NCI-H345 (cell line): ENCODE measurements at regions not wholly inside any gene's neighbourhood (a gene's known extent, or its start where the extent isn't known, plus 50 kb on each side); places are given as distances from the start of the nearest gene placed in this dataset.

Source experiments
- DNase-seq: peaks from one replicate; lab custom pipeline; 2025; lab: John Stamatoyannopoulos, UW

DNA sequence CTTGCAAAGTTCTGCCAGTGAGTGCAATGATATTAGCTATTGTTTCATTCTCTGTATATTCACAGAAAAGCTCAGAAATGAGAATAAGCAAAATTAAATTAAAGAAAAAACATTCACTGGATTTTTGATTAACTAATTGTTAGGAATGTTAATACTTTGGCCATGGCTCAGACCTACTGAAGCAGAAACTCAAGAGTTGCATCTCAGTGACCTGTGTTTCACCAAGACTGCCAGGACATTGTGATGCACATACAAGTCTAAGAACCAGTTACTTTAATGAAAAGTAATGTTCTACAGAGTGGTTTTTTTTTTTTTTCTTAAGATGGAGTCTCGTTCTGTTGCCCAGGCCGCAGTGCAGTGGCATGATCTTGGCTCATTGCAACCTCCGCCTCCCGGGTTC lies 464.9 kb upstream of the NMUR2 start:
- DNase-seq: no peak

DNA sequence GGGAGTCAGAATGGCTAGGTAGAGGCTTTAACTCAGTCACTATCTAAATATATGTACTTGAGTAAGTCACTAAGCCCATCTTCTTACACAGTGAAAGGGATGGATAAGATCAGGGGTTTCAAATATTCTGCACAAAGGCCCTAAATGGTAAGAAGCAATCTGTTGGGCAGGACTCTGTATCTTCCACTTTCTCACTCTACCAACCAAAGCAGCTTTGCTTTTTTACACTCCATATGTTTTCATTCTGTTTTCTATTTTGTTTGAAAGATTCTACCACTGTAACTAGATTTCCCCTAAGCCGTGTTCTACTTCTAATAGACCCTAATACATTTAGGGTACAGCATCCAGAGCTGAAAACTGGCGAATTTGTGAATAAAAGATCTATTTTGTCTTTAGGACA lies 477.5 kb upstream of the NMUR2 start:
- DNase-seq: no peak

DNA sequence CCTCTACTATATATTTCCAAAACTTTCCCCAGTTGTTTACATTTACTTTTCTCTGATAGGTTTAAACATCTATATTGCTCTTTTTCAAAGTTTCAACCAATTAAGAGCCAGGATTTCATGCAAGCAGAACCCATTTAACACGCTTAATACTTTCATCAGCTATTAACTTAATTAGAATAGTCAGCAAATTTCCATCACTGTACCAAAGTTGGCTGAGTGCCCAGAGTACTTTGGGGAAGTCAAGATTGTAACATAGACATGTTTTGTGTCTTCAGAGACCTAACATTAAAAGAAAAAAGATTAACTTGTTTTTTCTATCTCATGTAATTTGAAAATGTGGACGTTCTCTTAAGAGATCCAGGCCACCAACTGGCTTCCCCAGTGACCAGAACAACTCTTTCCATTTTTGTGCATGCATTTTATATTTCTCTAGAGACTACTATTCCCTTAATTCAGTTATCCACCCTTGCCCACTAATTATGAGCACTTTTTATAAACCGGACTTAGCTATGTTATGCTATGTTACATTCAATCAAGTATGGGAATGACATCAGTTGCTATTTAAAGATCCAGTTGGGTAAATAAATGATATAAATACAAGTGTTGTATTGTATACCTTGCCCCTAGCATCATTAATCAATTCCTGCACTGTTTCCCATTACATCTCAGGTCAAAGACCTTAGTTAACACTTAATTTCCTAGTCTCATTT lies 478.1 kb upstream of the NMUR2 start:
- DNase-seq: peak; percentile 9

DNA sequence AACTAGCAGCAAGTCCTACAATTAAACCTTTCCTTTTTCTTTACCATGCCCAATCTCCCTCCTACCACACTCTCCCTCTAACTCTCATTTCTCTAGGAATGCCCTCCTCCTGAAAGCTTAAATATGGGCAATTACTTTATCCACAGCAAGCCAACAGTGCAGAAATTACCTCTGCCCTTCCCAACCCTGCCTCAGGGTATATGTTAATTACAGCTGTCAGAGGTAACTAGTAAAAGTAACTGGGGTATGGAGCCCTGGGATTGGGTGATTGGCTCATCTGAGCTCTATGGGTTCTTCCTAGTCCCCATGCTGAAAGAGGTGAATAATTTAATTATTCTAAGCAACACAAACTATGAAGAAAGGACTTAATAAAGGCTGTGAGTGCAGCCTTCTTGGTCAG lies 478.9 kb upstream of the NMUR2 start:
- no peak for DNase-seq

DNA sequence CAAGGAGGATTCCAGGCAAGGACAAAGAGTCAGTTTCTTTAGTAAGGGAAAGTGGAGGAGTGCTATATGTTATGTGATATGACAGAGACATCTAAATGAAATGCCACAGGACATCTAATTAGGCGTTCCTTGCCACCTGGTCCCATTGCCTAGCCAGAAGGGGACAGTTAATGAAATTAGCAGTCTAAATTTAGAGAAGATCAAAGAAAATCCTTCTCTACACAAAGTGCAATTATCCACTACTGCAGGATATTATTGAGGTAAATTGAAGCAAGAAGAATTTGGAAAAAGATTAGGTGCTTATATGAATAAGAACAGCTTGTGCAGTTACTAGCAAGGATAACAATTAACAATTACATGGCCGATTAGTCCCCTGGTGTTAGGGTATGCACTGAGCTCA lies 495.3 kb upstream of the NMUR2 start:
- no peak for DNase-seq

DNA sequence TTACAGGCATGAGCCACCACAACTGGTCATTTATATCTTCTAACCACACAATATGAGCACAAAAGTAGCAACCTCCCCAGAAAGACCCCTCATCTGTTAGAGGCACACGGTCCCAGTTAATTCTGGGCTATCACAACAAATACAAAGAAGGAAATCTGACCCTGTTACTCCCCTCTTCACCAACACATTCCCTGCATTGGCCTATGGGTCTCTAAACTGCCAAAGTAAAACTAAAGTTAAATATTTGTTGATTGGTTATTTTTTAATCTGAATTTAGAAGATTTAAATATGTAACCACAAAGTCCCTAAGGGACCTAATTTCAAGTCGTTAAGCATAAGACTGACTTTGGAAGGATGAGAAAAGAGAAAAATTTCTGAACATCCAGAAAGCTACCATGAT lies 496.7 kb upstream of the NMUR2 start:
- DNase-seq: no peak

DNA sequence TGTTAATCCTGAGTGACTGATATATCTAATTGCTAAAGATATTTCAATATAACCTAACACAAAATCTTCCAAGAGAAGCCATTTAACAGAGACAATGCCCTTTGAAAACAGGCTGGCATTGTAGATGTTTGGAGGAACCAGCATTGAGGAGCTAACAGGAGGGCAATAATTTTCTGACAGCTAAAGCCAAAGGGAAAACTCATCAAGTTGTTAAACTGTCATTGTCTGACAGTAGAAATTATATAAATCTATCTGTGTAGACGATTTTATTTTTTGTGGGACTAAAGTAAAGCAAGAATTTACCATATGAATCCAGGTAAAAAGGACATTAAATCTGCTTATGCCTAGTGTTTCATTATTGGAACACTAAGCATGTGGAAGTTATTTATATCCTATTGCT lies 500.2 kb upstream of the NMUR2 start:
- DNase-seq: no peak

DNA sequence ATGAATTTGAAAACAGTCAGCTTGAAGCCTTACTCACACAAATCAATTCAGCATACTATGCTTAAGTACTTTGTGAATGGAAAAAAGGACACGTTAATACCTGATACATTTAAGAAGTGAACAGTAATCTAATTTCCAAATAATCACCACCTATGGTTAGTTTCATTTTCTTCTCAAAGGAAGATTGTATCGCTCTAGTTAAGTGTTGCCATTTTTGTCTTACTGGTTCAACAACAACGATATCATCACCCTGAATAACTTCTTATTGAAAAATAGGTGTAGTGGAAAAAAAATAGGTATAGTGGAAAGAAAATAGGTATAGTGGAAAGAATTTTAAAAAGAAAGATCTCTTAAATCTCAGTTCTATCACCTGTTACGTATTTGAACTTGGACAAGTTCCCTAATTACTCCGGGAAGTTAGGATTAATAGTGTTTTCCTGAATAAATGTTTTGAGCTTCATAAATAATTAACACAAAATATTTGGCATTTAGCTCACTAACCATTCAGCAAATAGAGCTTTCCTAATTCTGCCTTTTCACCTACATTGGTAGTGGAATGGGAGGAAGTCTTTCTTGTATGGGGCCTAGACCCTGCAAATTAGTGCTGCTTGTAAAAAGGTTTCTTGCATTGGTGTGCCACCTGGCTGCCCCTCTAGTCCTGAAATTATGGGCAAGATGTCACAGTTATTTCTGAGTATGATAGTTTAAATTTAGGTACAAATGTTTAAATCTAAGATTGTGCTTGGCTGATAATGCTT lies 502.6 kb upstream of the NMUR2 start:
- DNase-seq: no peak

DNA sequence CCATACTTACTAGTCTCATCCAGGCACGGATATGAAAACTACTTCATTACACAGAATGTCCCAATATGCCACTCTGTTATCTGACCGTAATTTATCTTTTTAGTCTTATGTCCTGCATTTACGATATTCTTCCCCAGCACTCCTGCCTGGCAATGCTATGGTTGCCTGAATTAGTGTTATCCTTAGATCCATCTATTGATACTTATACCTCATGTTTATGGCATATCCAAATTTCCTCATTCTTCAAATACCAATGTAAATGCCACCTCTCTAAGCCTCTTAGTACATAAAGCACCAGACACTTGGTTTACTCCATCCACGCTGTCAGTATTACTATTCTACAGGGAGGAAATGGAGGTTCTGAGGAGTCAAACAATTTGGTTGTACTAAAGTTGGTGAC lies 507.8 kb upstream of the NMUR2 start:
- no peak for DNase-seq

DNA sequence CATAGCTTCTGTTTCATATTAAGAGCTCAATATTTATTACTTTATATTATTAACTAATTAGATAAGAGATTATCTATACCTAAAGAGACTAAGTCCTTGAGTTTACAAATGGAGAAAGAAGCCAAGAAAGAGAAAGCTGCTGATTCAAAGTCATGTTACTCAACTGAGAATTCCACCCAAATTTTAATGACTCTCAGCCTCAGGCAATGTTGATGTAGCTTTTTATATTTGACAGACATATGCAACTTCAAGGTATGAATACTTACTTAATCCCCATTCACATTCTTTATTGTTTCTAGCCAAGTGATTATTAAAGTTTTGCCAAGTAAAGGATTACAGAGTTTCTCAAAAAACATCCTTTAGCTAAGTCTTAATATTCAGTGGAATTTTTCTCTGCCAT lies 527.5 kb upstream of the NMUR2 start:
- DNase-seq: no peak

DNA sequence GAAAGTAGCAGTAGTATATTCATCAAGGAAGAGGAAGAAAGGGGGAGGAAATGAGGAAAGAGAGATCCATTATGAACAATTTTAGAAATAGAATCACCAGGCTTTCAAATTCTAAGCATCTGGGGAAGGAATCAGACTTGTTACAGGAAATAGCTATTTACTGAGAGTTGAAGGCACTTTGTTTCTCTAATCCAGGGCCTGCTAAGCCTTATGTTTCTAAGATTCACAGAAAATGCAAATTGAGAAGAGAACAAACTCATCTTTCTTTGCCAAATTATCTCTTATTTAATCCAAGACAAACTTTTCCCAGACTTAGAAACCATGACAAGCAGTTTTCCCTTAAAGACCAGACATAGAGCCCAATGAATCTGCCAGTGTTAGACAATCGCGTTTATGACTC lies 528.0 kb upstream of the NMUR2 start:
- DNase-seq: no peak

DNA sequence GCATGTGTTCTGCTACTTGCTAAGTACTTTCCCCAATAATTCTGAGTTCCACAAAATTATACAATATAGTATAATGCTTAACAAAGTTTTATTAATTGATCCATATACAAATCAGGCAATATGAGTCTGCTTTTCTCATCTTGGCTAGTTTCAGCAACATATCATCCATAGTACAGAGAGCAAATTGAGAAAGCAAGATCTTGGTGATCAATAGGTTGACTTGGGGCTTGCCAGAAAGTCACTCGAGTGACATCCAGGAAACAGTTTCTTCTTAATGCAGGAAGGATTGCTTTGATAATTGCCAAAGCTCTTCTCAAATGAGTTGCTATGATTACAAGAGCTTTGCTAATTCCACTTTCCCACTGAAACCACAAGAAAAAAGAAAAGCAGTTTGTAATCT lies 533.6 kb upstream of the NMUR2 start:
- DNase-seq: no peak

DNA sequence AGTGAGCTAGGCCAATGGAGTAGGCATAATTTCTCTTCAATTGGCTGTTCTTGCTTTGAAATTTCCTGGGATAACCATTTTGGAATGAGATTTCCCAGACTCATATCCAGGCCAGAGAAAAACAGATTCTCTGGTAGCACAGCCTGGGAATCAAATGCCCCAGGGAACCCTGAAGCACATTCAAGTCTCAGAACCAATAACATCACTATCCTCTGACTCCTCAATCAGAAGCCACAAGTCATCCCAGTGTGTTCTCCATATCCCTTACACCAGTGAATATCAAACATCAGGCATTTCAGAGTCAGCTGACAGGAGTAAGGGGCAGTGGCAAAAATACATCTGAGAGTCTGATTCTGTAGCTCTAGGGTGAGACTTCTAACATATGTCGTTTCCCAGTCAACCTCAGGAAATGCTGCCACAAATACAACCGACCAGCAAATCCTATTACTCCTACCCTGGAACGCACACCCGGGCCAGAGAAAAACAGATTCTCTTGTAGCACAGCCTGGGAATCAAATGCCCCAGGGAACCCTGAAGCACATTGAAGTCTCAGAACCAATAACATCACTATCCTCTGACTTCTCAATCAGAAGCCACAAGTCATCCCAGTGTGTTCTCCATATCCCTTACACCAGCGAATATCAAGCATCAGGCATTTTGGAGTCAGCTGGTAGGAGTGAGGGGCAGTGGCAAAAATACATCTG lies 537.7 kb upstream of the NMUR2 start:
- DNase-seq: no peak

DNA sequence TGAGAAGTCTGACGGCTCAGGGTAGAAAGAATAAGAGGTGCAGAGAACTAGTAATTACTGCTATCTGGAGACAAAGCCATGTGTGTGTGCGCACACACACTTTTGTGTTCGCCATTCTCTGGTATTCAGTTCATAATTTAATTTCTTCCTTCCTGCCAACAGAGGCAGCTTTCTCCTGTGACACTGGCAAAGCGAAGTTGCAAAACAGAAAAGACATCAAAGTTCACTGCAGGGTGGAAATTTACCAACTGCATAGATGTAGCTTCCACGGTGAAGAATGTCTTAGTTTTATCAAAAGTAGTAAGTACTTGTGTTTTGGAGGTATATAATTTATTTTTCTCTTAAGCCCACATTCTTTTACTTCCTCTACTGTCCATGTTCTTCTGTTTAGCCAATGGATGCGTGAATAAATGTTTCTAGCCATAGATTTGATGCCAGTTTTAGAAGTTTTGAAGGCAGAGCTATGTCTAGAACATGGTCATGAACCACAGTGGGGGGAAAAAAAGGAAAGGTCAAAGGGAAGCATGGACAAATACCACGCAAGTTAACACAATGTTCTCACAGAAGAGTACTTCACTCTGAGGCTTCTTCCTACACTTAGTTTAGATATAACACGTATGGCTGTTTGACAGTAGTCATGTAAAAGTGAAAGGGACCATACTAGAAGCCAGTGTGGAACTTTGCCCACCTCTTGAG lies 536.5 kb upstream of the GRIA1 start:
- DNase-seq: no peak

DNA sequence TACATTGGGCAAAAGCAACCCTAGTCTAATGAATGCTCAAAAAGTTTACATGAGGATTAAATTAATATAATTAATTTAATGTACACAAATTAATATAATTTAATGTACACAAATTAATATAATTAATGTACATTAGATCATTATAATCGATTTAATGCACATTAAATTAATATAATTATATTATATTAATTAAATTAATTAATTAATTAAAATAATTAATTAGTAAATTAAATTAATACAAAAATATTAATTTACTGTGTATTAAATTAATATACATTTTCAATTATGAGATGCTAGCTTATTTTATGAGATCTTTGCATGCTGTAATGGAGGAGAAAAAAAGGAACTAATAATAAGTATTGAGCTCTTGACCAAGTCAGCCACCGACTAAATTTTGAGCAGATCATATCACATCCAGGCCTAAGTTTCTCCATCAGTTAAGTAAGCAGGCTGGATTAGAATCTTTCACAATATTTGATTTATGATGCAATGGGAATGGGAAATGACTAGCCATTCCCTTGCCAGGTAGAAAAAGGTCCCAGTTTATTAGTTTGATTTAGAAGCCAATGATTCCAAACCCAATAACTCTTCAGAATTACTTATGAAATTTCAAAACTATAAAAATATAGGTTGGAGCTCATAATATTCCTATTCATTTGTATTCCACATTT lies 533.4 kb upstream of the GRIA1 start:
- no peak for DNase-seq

DNA sequence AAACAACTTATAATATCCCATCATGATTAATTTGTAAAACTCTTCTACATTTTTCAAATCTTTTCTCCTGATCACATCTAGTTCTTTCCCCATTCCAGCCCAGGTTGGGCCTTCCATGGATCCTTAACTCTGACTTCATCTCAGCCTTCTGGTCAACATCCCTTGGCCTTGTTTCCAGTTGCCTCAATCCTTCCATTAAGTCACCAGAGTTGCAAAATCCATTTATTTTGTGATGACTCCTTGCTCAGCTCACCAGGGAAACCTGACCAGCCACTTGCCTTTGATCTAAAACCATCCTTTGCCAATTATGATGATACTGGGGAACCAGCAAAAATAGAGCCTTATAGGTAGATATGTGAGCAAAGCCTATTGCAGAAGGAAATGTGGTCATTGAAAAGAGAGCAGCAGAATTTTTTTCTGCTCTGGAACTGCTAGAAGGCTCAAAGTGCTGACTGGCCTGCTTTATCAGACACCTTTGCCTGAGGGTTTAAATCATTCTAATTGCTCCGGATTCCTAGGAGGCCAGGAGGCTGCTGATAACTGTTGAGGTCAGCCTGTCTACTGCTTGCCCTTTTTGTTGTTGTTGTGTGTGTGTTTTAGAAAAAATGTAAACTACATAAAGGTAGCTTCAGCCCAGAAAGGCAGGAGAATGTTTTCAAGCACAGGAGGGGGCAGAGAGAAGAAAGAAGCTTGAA lies 512.2 kb upstream of the GRIA1 start:
- no peak for DNase-seq

DNA sequence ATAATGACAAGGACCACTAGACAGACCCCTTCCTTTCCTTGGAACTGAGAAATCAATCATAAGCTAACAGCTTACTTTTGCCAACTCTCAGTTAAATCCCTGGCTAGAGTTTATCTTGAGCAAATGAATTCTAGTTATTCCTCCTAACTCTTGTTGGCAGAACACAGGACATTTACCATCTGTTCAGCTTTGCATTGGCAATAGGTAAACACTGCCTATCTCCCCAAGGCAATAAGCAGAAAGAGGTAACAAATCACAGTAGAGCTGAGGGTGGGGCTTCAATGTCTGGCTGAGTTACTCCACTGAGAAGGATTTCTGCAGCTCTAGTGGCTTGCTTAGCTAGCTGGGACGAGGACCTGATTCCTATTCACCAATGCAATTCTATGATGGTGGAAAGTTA lies 503.3 kb upstream of the GRIA1 start:
- no peak for DNase-seq

DNA sequence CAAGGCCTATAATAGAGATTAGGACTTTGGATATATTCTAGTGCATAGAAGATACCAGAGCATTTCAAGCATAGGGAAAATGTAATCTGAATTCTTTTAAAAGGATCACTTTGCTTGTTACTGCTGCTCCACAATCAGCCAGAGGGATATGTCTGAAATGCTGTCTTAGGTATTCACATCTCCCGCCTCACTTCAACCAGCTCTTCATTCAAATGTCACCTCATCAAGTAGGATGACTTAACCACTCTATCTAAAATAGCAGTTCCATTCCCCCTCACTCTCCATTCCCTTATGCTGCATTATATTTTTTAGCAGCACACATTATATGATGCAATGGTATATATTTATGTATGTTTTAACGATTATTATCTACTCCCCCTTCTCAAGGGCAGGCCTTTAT lies 500.3 kb upstream of the GRIA1 start:
- no peak for DNase-seq

DNA sequence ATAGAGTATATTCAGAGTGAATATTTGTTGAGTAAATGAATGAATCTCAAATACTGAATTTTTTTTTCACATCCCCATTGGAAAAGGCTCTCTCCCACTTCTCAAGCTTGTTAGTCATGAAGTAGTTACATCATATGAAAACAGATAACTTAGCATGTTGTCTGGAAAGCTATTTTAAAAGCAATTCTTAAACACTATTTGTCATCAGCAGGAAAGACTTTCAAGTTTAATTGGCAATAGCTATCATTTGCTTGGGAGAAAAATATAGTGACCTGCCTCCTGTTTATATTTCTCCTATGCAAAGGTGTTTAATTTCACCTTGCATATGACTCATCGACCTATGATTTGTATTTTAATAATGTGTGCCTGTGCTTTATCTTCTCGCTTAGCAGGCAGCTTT lies 499.8 kb upstream of the GRIA1 start:
- no peak for DNase-seq

DNA sequence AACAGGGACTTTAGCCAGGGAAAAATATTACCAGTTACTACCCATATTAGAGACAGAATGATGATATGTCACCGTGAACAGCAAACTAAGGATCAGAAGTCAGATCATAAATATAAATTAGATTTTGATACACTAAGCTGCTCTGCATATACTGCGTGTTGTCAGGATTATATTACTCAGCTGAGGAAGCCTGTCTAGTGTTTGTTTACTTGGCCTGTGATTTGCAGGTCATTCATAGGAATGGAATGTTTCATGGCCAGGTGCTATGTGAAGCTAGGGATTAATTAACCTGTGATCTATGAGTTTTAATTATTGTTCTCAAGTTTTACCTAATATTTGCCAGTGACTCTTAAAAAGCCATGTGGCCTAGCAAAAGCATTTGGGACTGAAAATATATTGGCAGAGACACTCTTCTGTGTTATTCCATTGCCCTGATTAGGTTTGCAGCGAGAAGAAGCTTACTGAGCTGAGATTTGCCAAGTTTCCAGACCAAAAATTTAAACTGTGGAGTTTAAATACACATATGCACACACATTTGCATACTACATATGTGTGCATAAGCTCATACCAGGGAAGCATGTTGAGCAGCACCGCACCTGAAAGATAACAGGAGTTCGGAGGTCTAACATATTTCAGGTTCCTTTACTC lies 496.3 kb upstream of the GRIA1 start:
- DNase-seq: no peak

DNA sequence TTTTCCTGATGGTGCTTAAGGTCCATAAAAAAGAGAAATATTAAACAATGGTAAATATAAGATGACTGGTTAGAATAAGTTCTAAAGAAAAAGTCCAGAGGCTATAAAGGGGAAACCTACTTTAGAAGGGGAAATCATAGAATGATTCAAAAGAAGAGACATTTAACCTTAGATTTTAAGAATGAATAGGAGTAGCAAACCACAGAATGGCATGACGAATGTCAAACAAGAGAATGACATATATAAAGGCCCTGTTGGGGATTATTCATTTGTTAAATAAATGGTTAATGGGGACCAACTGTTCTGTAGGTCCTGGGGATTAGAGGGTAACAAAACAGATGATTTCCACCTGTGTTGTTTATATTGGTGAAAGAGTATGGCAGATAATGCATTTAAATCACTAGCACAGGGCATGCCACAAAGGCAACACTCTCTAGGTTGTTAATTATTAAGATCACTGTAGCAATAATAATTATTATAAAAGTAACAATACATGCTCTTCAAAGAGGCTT lies 495.2 kb upstream of the GRIA1 start:
- no peak for DNase-seq
